Right lobe of liver (tissue), 6 donors: ENCODE measurements at regions not wholly inside any gene's neighbourhood (a gene's known extent, or its start where the extent isn't known, plus 50 kb on each side); places are given as distances from the start of the nearest gene placed in this dataset.

ENCODE experiments used
- ATAC-seq, 4 donors: fragments of 200-7000 bp; cut with Tn5 transposase; one replicate each; pipeline ENCODE4 v1.9.1; 2020; ENCODE audit warnings: mild to moderate bottlenecking in 4 of 4, moderate library complexity in 4 of 4
- DNase-seq, 3 donors: peaks; one replicate each; pipeline ENCODE4 v3.0.0-alpha.2; 2020
- H3K27ac ChIP-seq, 3 donors: fragments of 200-600 bp; one replicate each; pipeline ENCODE4 v1.8.0; 2022
- H3K27me3 ChIP-seq, 2 donors: fragments of 200-600 bp; one replicate each; pipeline ENCODE4 v1.8.0; 2022
- H3K36me3 ChIP-seq, 4 donors: fragments of 200-600 bp; sonication (generic) in 1 of 4; one replicate each; pipeline versions ENCODE4 v1.5.1 to v1.8.0; 2017 to 2022; ENCODE audit warnings: control low read depth in 1 of 4
- H3K4me1 ChIP-seq, 4 donors: fragments of 200-600 bp; sonication (generic) in 1 of 4; one replicate each; pipeline versions ENCODE4 v1.5.1 to v1.8.0; 2017 to 2022; ENCODE audit warnings: control low read depth in 1 of 4
- H3K4me3 ChIP-seq, 3 donors: fragments of 200-600 bp; one replicate each; pipeline ENCODE4 v1.8.0; 2022
- H3K9me3 ChIP-seq, 4 donors: fragments of 200-600 bp; sonication (generic) in 1 of 4; one replicate each; pipeline versions ENCODE4 v1.5.1 to v1.8.0; 2017 to 2022; ENCODE audit warnings: control low read depth in 1 of 4
- POLR2A ChIP-seq: fragments of 450-650 bp; IDR thresholded peaks from one replicate; pipeline ENCODE4 v1.6.1; 2017; ENCODE audit warnings: antibody characterized with exemption, mild to moderate bottlenecking
- WGBS: methylation state at CpG from one replicate; pipeline ENCODE4 v1.1.6; 2018; ENCODE audit warnings: low coverage, low lambda C conversion rate; ENCODE audit not compliant: insufficient coverage; ENCODE audit errors: missing lambda C conversion rate; 5-methylcytosine and 5-hydroxymethylcytosine counted together
- intact Hi-C, 2 donors: fragments of 100-400 bp; cut with DNase I; formaldehyde crosslinking; loops; one replicate each; pipeline versions ENCODE4 v1.11.2 to v1.14.1; 2022
- TF ChIP-seq, protein P1 (sequence below), 4 donors: fragments of 200-600 bp in 3 of 4; fragments of 450-650 bp in 1 of 4; IDR thresholded peaks; one replicate each; pipeline versions ENCODE4 v1.5.1 to v1.8.0; 2016 to 2022; ENCODE audit warnings: antibody characterized with exemption in 4 of 4, mild to moderate bottlenecking in 2 of 4
- donor health status: DM: no; HTN: yes; CAD: no.
- donor health status: DM: no; HTN: no; CAD: no.
- donor health status: DM: no; HTN: no; CAD: no.
- donor health status: DM: no; HTN: yes; CAD: no.
- donor health status: DM: no; HTN: yes; CAD: no.

DNA sequence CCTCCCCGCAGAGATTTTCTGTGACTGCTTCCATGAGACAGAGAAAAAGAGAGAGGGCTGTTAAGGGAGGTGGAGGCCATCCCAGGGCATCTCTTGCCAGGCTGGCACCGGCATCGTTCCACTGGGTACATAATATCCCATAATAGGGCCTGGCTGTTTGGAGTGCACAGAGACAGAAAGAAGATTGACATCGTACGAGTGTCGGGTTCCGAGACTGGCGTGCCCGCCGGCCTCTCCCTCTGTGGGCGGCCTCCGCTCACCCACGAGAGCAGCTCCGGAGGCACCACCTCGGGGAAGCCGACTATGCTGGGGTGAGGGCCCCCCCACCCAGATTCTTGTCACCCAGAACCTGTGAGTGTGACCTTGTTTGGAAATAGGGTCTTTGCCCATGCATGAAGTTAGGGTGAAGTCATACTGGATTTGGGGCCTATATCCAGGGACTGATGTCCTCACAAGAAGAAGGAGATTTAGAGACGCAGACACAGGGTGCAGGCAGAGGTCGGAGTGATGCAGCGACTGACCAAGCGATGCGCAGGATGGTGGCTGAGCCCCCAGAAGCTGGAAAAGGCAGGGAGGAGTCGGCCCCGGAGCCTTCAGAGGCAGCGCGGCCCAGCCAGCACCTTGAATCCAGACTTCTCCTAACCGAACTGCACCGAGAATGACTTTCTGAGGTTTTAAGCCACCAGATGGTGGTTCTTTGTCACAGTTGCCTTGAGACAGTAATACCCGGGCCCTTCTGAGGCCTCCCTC lies 101.8 kb upstream of the CIBAR2 start:
- Histone ChIP-seq H3K4me3 (no peak overlapping the region), H3K27me3 (no peaks in the 10 kb centered on the region)

DNA sequence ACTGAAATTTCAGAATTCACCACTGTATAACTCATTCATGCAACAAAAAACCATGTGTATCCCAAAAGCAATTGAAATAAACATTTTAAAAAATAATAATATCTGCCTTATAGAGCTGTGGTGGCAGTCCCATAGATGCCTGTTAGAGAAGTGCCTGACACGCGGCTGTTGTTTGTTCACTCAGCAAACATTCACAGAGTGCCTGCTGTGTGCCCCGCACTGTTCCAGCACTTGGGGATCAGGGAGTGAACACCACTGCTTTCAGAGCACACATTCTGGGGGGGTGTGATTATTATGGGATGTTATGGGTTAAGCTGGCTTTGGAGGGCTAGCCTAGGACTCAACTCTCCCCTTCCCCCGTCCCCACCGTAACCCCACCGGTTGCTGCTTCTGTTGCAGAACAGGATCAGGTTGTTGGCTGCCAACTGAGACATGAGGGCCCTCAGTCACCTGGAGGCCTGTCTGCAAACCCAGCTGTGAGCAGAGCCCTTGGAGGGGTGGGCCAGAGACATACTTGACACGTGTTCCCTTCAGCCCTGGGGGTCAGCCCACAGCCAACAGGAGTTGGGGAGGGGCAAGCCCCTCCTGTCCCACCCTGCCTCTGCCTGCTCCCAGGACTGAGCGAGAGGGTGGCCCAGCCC lies 103.3 kb upstream of the CIBAR2 start:
- no peaks in the 10 kb centered on the region for H3K36me3 ChIP-seq
- intact Hi-C loops = no loop called here
- DNase-seq (no peak), ATAC-seq (no peak)
- H3K9me3 ChIP-seq = no peaks in the 10 kb centered on the region
- TF ChIP-seq, protein P1, sequence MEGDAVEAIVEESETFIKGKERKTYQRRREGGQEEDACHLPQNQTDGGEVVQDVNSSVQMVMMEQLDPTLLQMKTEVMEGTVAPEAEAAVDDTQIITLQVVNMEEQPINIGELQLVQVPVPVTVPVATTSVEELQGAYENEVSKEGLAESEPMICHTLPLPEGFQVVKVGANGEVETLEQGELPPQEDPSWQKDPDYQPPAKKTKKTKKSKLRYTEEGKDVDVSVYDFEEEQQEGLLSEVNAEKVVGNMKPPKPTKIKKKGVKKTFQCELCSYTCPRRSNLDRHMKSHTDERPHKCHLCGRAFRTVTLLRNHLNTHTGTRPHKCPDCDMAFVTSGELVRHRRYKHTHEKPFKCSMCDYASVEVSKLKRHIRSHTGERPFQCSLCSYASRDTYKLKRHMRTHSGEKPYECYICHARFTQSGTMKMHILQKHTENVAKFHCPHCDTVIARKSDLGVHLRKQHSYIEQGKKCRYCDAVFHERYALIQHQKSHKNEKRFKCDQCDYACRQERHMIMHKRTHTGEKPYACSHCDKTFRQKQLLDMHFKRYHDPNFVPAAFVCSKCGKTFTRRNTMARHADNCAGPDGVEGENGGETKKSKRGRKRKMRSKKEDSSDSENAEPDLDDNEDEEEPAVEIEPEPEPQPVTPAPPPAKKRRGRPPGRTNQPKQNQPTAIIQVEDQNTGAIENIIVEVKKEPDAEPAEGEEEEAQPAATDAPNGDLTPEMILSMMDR (IDR thresholded peaks at IDR 0.05) = no peak
- TF ChIP-seq POLR2A = no peak
- no peaks in the 10 kb centered on the region for H3K27me3 ChIP-seq
- WGBS = 74% methylated on average over 5 of the region's 8 CpGs
- no peak overlapping the region for H3K27ac ChIP-seq
- H3K4me3 ChIP-seq = no peak overlapping the region
- H3K4me1 ChIP-seq = peaks cover 0 to 32% (median 10%) of the 10 kb centered on the region in 4 donors

More for the DNA sequence above, 101.8 kb upstream of the CIBAR2 start:
- peak overlapping the region in 2 of 3 donors; percentile 26 to 63 for H3K27ac ChIP-seq
- no peak for DNase-seq
- ATAC-seq = no peak
- H3K4me1 ChIP-seq = peaks cover 0 to 31% (median 13%) of the 10 kb centered on the region in 4 donors
- 92% methylated on average over 11 of the region's 28 CpGs for WGBS
- no peaks in the 10 kb centered on the region for H3K36me3 ChIP-seq
- TF ChIP-seq POLR2A = no peak
- TF ChIP-seq, protein P1 (IDR thresholded peaks at IDR 0.05) = no peak
- no peaks in the 10 kb centered on the region for H3K9me3 ChIP-seq
- intact Hi-C loops = no loop called here

DNA sequence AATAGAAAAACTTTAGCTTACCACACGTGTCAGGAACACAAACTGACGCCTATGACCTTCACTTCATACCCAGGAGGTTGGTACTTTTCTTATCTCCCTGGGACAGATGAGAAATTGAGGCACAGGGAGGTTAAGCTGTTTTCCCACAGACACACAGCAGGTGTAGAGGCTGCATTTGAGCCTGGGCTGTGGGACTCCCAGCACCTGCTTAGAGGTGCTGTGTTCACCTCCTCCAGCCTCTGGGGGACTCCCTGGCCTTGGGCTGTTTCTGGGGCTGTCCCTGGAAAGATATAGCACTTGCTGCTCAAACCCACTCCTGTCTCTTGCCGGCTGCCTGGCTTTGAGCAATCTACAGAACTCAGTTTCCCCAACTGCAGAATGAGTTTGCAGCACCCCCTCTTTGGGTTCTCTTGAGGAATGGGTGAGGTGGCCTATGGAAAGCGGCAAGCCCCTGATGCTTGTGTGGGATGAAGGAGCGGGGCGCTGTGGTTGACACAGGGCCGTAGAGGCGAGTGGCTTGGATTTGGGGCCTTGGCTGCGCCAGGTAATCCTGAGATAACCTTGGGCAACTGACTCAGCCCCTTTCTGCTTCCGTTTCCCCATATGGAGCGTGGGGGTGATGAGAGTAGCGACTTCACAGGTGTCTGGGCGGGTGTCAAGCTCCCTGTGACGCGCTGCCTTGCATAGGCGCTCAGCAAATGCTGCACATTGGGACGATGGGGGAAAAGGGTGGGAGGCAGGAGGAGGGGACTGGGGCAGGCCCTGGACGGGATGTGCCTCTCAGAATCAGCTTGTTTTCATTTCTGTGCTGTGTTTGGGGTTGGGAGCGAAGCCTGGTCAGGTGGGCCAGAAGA lies 104.5 kb upstream of the CIBAR2 start:
- no peak for DNase-seq
- TF ChIP-seq POLR2A = no peak
- TF ChIP-seq, protein P1 (IDR thresholded peaks at IDR 0.05) = no peak
- ATAC-seq = no peak
- intact Hi-C loops = no loop called here
- 86% methylated on average over 6 of the region's 19 CpGs for WGBS
- H3K9me3 ChIP-seq = no peaks in the 10 kb centered on the region
- H3K36me3 ChIP-seq = no peaks in the 10 kb centered on the region
- no peak overlapping the region for H3K27ac ChIP-seq
- H3K27me3 ChIP-seq = no peaks in the 10 kb centered on the region
- peaks cover 0 to 33% (median 10%) of the 10 kb centered on the region in 4 donors for H3K4me1 ChIP-seq
- no peak overlapping the region for H3K4me3 ChIP-seq

DNA sequence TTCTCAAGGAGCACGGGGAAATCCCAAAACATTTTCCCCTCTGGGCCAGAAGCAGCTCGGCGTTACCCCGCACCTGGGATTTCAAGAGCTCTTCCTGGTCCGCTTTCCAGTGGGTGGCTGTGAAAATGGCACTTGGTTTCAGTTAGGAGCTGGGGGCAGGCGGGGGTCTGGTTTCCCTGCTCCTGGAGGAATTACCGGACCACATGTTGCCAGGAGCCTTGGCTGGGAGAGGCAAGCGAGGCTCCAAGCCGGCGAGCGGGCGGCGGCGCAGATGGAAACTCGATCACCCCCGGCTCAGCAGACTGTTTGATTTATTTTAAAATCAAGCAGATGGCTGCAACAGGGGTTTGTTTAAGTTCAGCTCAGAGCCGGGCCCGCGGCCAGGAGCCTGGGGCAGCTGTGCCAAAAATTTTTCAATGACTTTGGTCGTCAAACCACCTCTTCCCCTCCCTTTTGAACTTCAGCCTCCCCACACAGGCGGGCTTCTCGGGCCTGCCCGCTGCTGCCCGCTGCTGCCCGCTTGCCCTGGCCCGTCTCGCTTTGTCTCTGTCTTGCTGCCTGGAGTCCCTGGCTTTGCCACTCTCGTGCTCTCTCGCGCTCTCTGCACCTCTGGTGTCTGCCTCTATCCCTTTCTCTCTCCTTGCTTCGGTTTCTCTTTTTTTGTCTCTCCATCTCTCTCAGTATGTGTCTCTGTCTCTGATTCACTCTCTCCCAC lies 108.0 kb upstream of the CIBAR2 start:
- Histone ChIP-seq H3K27me3 (no peaks in the 10 kb centered on the region), H3K9me3 (no peaks in the 10 kb centered on the region), H3K36me3 (no peaks in the 10 kb centered on the region), H3K4me3 (peak overlapping the region; percentile 14 to 26 (median 23)), H3K4me1 (peaks cover 0 to 15% (median 4%) of the 10 kb centered on the region in 4 donors), H3K27ac (peak overlapping the region; percentile 57 to 77 (median 60))
- WGBS = 20% methylated on average over 22 of the region's 31 CpGs
- ATAC-seq (peak; percentile 92 to 95 (median 94)), DNase-seq (peak; percentile 81 to 95 (median 93))
- TF ChIP-seq, protein P1 (IDR thresholded peaks at IDR 0.05) = peak in 2 of 4 donors; percentile 11 to 35
- TF ChIP-seq POLR2A = no peak
- intact Hi-C loops = no loop called here
